GM13976 (cell line): ENCODE measurements at regions not wholly inside any gene's neighbourhood (a gene's known extent, or its start where the extent isn't known, plus 50 kb on each side); places are given as distances from the start of the nearest gene placed in this dataset.

ENCODE experiments used
- DNase-seq: peaks from one replicate; pipeline ENCODE4 v3.0.0; 2012; ENCODE audit warnings: low spot score
- in situ Hi-C: fragments of 300-500 bp; cut with MboI; formaldehyde crosslinking; loops from one replicate; pipeline ENCODE4 v1.12.0; 2022; ENCODE audit warnings: low sequenced_read_pairs, mixed read lengths, inconsistent platforms; ENCODE audit not compliant: unreplicated experiment
- TF ChIP-seq, protein P1 (sequence below): IDR thresholded peaks from 2 replicates; pipeline ENCODE4 v1.5.1; 2012; ENCODE audit warnings: borderline replicate concordance, mild to moderate bottlenecking; ENCODE audit not compliant: insufficient read depth; ENCODE audit errors: extremely low read depth, missing control alignments, control extremely low read depth

DNA sequence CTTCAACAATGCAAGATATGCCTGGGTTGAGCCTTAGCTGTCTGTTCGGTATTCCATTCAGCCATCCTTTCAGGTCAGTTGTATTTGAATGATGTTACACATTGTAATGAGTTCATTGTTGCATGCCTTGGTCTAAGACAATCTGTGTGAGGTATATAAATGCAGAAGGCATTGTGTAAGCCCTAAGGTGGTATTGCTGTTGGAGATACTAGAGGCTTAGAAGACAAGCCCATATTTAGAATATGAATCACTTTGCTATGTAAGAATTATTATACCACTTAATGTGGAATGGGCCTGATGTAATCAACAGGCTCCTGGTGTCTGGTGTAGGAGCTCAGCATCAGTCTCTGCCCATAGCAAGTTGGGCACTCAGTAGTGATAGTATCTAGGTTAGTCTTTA, 473.4 kb upstream of the GNPDA2 start:
- in situ Hi-C loops = no loop called here
- no peak for DNase-seq
- TF ChIP-seq, protein P1, sequence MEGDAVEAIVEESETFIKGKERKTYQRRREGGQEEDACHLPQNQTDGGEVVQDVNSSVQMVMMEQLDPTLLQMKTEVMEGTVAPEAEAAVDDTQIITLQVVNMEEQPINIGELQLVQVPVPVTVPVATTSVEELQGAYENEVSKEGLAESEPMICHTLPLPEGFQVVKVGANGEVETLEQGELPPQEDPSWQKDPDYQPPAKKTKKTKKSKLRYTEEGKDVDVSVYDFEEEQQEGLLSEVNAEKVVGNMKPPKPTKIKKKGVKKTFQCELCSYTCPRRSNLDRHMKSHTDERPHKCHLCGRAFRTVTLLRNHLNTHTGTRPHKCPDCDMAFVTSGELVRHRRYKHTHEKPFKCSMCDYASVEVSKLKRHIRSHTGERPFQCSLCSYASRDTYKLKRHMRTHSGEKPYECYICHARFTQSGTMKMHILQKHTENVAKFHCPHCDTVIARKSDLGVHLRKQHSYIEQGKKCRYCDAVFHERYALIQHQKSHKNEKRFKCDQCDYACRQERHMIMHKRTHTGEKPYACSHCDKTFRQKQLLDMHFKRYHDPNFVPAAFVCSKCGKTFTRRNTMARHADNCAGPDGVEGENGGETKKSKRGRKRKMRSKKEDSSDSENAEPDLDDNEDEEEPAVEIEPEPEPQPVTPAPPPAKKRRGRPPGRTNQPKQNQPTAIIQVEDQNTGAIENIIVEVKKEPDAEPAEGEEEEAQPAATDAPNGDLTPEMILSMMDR = no peak

DNA sequence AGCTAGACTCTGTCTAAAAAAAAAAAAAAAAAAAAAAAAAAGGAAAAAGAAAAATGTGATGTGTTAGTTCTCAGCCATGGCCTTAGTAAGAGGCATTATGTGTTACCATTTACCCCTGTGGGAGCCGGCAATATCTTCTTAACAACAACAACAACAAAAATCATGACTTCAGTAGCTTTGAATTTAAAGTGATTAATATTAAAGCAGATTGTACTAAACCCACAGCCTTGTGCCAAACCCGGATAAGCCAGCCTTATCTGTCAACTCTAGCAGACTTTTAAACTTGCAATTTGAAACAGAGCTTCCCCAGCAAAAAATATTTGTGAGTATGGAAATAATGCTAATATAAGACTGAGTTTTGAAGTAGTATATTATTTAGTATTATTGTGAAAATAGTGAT, 462.1 kb upstream of the GNPDA2 start:
- TF ChIP-seq, protein P1 = no peak
- in situ Hi-C loops = no loop called here
- no peak for DNase-seq

DNA sequence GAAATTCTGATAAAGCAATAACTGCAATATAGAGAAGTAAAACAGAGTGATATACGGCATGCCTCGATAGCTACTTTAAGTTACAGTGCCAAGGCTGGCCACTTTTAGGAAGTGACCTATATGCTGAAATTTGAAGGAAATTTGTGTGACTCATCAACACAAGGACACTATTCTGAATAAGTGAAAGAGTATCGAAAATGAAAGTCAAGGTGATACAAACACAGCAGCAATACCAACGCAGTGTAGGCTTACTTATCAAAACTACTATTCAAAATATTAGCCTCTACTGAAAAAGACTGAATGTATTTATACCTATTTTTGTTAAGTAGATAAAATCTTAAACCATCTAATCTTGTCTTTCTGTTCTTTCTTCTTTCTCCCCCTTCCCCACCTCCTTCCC, 459.9 kb upstream of the GNPDA2 start:
- TF ChIP-seq, protein P1 = no peak
- in situ Hi-C loops = no loop called here
- no peak for DNase-seq

DNA sequence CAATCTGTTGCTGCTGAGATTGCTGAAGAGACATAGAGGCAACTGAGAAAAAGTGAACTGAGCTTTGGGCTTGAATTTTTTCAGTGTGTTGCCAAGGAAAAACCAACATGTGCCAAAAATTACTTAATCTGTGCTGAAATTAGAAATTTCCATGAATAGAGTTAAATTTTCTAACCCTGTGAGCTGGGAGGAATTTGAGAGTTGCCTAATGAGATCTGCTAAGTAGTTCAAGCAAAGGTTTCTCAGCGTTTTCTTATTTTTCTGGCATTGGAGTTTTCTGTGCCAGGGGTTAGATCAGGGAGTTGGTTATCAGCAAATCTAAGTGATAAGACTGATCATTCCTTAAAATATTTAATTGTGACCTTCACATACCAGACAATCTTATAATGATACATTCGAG, 457.5 kb upstream of the GNPDA2 start:
- TF ChIP-seq, protein P1 = no peak
- DNase-seq = no peak
- in situ Hi-C loops = no loop called here

DNA sequence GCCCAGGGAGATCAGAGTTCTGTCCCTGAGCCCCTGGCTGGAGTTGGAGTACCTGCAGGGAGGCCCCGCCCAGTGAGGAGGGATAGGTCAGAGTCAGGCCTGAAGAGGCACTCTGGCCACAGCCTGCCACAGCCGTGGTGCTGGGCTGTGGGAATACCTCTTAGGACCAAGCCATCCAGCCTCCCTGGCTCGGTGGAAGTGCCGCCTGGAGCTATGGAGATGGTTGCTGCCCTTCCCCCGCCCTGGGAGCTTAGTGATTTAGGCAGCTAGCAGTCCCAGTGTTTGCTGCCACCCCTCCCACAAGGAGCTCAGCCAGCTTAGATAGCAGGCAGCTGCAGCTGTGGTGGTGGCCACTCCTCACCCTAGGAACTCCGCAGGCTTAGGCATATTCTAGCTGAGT, 446.3 kb upstream of the GNPDA2 start:
- no peak for DNase-seq
- TF ChIP-seq, protein P1 = no peak
- in situ Hi-C loops = no loop called here

DNA sequence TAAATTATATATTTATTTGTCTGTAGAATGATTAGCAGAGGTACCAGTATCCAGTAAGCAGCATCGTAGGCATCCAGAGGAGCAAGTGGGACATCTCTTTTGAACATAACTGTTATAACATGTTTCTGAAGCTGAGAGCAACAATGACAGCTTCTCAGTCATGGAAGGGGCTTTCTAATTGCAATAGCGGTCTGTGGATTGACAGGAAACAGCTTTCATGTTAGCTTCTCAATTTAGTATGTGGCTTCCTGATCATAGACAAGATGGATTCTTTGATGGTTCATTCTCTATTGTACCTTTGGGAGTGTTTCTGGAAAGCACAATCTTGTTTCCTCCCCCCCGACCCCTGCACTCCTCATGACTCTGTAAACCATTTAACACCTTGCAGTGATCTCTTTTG, 434.6 kb upstream of the GNPDA2 start:
- DNase-seq = no peak
- in situ Hi-C loops = no loop called here
- TF ChIP-seq, protein P1 = no peak

DNA sequence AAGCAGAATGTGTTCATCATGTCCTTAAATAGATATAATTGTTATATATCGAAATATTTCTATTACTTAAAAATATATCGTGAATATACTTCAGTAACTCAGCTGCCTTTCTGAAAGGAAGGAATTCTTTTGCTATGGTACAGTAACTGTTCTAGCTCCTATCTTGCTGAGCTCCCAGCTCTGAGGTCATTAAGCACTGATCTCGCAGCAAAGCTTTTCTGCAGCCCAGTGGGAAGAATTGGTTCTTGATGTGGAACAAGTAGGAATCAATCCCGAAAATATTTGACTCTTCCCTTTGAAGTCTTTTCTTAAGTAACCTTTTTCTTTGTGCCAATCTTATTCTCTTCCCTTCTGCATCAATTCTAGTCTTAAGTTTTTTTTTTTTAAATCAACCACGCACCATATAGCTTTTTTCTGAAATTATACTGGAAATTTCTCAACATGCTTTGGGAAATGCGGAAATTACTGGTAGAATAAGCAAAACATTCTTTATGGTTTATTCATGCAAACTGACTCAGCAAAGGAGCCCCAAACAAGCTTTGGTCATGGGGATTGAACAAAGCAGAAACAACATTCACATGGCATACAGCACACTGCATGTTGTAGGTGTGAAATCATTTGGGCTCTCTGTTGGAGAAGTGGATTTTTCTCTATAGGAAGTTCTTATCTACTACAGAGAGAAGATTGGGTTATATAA, 428.9 kb upstream of the GNPDA2 start:
- TF ChIP-seq, protein P1 = no peak
- in situ Hi-C loops = no loop called here
- DNase-seq = no peak
